ENCODE measurements at regions not wholly inside any gene's neighbourhood (a gene's known extent, or its start where the extent isn't known, plus 50 kb on each side); places are given as distances from the start of the nearest gene placed in this dataset.

DNA sequence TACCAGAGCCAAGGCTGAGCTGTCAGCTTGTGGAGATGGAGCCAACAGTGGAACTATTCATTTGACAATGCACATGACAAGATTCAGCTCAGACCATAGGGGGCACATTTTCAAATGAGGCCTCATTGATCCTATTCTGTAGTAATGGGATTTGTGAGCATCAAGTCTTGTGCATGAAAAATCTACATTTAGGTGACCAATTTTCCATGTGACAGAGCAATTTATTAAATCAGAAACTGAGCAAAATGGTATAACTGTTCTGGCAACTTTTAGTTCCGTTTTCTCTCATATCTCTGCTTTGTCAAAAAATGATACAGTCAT, 108.5 kb upstream of the PCDH18 start (continued):
- no peak for TF ChIP-seq PAX8 (IDR thresholded peaks at IDR 0.05)
- TF ChIP-seq, protein P1, sequence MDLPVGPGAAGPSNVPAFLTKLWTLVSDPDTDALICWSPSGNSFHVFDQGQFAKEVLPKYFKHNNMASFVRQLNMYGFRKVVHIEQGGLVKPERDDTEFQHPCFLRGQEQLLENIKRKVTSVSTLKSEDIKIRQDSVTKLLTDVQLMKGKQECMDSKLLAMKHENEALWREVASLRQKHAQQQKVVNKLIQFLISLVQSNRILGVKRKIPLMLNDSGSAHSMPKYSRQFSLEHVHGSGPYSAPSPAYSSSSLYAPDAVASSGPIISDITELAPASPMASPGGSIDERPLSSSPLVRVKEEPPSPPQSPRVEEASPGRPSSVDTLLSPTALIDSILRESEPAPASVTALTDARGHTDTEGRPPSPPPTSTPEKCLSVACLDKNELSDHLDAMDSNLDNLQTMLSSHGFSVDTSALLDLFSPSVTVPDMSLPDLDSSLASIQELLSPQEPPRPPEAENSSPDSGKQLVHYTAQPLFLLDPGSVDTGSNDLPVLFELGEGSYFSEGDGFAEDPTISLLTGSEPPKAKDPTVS (IDR thresholded peaks at IDR 0.05; ENCODE audit: low read depth, low read length), result no peak
- TF ChIP-seq CREM (IDR thresholded peaks at IDR 0.05; ENCODE audit: low read depth), result no peak
- no peak for TF ChIP-seq NFYB (IDR thresholded peaks at IDR 0.05; ENCODE audit: insufficient read depth, low read depth, low read length)
- no peak for TF ChIP-seq RB1 (IDR thresholded peaks at IDR 0.05; ENCODE audit: borderline replicate concordance)
- TF ChIP-seq, protein P2, sequence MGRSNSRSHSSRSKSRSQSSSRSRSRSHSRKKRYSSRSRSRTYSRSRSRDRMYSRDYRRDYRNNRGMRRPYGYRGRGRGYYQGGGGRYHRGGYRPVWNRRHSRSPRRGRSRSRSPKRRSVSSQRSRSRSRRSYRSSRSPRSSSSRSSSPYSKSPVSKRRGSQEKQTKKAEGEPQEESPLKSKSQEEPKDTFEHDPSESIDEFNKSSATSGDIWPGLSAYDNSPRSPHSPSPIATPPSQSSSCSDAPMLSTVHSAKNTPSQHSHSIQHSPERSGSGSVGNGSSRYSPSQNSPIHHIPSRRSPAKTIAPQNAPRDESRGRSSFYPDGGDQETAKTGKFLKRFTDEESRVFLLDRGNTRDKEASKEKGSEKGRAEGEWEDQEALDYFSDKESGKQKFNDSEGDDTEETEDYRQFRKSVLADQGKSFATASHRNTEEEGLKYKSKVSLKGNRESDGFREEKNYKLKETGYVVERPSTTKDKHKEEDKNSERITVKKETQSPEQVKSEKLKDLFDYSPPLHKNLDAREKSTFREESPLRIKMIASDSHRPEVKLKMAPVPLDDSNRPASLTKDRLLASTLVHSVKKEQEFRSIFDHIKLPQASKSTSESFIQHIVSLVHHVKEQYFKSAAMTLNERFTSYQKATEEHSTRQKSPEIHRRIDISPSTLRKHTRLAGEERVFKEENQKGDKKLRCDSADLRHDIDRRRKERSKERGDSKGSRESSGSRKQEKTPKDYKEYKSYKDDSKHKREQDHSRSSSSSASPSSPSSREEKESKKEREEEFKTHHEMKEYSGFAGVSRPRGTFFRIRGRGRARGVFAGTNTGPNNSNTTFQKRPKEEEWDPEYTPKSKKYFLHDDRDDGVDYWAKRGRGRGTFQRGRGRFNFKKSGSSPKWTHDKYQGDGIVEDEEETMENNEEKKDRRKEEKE (IDR thresholded peaks at IDR 0.05), result no peak

DNA sequence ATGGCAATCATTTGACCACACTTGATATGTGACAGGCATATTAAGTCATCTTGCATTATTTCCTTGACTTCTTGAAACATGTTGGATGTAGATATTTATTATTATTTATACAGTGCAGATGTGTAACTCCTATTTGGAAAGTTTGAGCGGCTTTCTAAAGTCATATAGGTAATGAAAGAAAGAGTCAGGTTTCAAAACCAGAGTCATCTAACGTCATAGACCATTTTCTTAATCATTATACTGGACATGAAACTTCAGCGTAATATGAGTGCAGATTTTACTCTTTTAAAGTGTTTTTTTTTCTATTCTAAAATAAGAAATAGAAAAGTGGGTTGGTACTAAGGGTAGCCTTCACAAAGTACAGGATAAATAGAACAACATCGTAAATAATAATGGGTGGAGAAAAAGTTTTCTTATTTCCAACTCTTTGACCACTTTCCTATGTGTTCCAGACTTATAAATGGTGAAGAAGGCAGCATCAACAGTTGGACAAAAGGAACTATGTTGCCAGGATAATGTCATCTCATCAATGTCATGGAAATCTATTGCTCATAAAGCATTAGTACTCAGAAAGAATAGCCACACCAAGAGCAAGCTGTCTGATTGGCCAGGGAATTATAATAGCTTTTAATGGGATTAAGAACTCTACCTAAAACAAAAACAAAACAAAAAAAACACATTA, 108.0 kb upstream of the PCDH18 start:
- WGBS (ENCODE audit: insufficient coverage, insufficient replicate concordance, low lambda C conversion rate, missing lambda C conversion rate), result 4% methylated on average over 4 of the region's 4 CpGs
- peak; percentile 75 for ATAC-seq
- ChIA-PET POLR2A (no interaction called here), CTCF (interaction anchor here (1.0 to 1.6 kb wide), 3 partner anchors 11 to 39 kb away, joined by 3 to 6 read pairs (median 4); no protein-coding TSS in a partner anchor), SMC1A (ENCODE audit: uncharacterized antibody, unreplicated experiment) (interaction anchor here (0.8 to 2.0 kb wide), 4 partner anchors 11 to 550 kb away, joined by 3 to 11 read pairs (median 4); no protein-coding TSS in a partner anchor), RAD21 (ENCODE audit: unreplicated experiment) (interaction anchor here (0.9 to 1.1 kb wide), 2 partner anchors 19 to 148 kb away, joined by 3 read pairs; no protein-coding TSS in a partner anchor)
- Histone ChIP-seq H3K4me2 (ENCODE audit: control insufficient read depth, insufficient read depth) (0 out of 2 replicates have a peak overlapping the region, but pooled peaks have one; percentile 9), H3K27ac (ENCODE audit: control insufficient read depth, insufficient read depth) (no peak overlapping the region), H3K36me3 (ENCODE audit: control insufficient read depth in 2 of 2, insufficient read depth in 2 of 2, low read length in 1 of 2) (no peaks in the 10 kb centered on the region), H3K4me1 (ENCODE audit: control insufficient read depth, insufficient read depth, low read length) (peaks cover 6% of the 10 kb centered on the region; the same call in 1 of the 2 replicates), H3K27me3 (replicated peaks in 1 of 2; ENCODE audit: control insufficient read depth in 2 of 2, insufficient read depth in 2 of 2, low read length in 1 of 2) (no peaks in the 10 kb centered on the region), H3K9ac (ENCODE audit: control insufficient read depth, insufficient read depth, low read length) (no peak overlapping the region), H3K4me3 (no peak overlapping the region), H3K79me2 (ENCODE audit: control insufficient read depth, insufficient read depth, low read length) (no peaks in the 10 kb centered on the region), H4K20me1 (ENCODE audit: control insufficient read depth, insufficient read depth) (no peaks in the 10 kb centered on the region), H3K9me3 (replicated peaks; ENCODE audit: control insufficient read depth, insufficient read depth, low read length) (no peaks in the 10 kb centered on the region), H2AFZ (ENCODE audit: control insufficient read depth, low read depth, low read length) (no peak overlapping the region; the same call in 1 of the 2 replicates)
- peak; percentile 31 for FAIRE-seq
- intact Hi-C loops (cut with micrococcal nuclease; ENCODE audit: unreplicated experiment) (loop anchor here (2.0 to 5.0 kb wide), 2 partner anchors 37 to 767 kb away; no protein-coding TSS in a partner anchor), in situ Hi-C loops (cut with MboI) (no loop called here)
- no peak for DNase-seq (ENCODE audit: low read depth, low spot score)
- no TSS peak for BruUV-seq (replicated peaks)
- peak; percentile 42; the same call in 1 of the 2 replicates for TF ChIP-seq BACH1 (IDR thresholded peaks at IDR 0.05; ENCODE audit: borderline replicate concordance)
- no peak for TF ChIP-seq SMC3 (IDR thresholded peaks at IDR 0.05; ENCODE audit: borderline replicate concordance, low read length)
- peak; percentile 88; the same call in 1 of the 2 replicates for TF ChIP-seq NFIC (IDR thresholded peaks at IDR 0.05; ENCODE audit: low read depth, low read length)
- peak; percentile 70 for TF ChIP-seq ATF7 (IDR thresholded peaks at IDR 0.05; ENCODE audit: low read depth)
- 0 out of 2 replicates have a peak, but pooled peaks have one; percentile 22 for TF ChIP-seq TBL1XR1 (IDR thresholded peaks at IDR 0.05; ENCODE audit: low read depth, low read length)
- peak in 1 of 2 experiments; percentile 51; a peak in 1 of 4 replicates for TF ChIP-seq CEBPB (IDR thresholded peaks at IDR 0.05; ENCODE audit: borderline replicate concordance in 1 of 2, low read depth in 2 of 2, low read length in 2 of 2)
- TF ChIP-seq, protein P3, sequence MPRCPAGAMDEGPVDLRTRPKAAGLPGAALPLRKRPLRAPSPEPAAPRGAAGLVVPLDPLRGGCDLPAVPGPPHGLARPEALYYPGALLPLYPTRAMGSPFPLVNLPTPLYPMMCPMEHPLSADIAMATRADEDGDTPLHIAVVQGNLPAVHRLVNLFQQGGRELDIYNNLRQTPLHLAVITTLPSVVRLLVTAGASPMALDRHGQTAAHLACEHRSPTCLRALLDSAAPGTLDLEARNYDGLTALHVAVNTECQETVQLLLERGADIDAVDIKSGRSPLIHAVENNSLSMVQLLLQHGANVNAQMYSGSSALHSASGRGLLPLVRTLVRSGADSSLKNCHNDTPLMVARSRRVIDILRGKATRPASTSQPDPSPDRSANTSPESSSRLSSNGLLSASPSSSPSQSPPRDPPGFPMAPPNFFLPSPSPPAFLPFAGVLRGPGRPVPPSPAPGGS (IDR thresholded peaks at IDR 0.05; ENCODE audit: borderline replicate concordance, insufficient read depth, low read depth, low read length, poor library complexity, severe bottlenecking), result peak; percentile 36
- no peak for TF ChIP-seq SMAD1 (IDR thresholded peaks at IDR 0.05; ENCODE audit: low read depth, partially characterized antibody)
- peak; percentile 82; the same call in 1 of the 2 replicates for TF ChIP-seq CREB1 (IDR thresholded peaks at IDR 0.05; ENCODE audit: low read depth)

Data from GM12878 (cell line).